Astrocyte of the cerebellum (primary cell): ENCODE measurements at regions not wholly inside any gene's neighbourhood (a gene's known extent, or its start where the extent isn't known, plus 50 kb on each side); places are given as distances from the start of the nearest gene placed in this dataset.

Experiments used
- DNase-seq: peaks from one replicate; pipeline ENCODE4 v3.0.0-alpha.2; 2011; ENCODE audit warnings: low read depth
- H3K4me3 ChIP-seq: 2 replicates; pipeline ENCODE4 v1.5.1; 2011; ENCODE audit warnings: mild to moderate bottlenecking, low read depth, low read length, moderate library complexity
- CTCF ChIP-seq: IDR thresholded peaks from 2 replicates; pipeline ENCODE4 v1.5.1; 2012; ENCODE audit warnings: low read length, low read depth, moderate library complexity, mild to moderate bottlenecking; ENCODE audit errors: missing control alignments
- in situ Hi-C: cut with HindIII; loops from 2 replicates; pipeline ENCODE4 v1.10.0; 2017; ENCODE audit warnings: low sequenced_read_pairs

GRCh38 chr7:136549756-136550155, 318.7 kb upstream of the CHRM2 start:
- TF ChIP-seq CTCF = no peak
- no peak for DNase-seq
- in situ Hi-C loops = no loop called here
- H3K4me3 ChIP-seq = no peak overlapping the region

- no peak for DNase-seq
- no peak overlapping the region for H3K4me3 ChIP-seq
- TF ChIP-seq CTCF = no peak
- in situ Hi-C loops = no loop called here
These were observed 334.7 kb upstream of the CHRM2 start for GRCh38 chr7:136533732-136534131.

- no peak for DNase-seq
- TF ChIP-seq CTCF = no peak
- no peak overlapping the region for H3K4me3 ChIP-seq
- in situ Hi-C loops = no loop called here
These were observed 337.6 kb upstream of the CHRM2 start for GRCh38 chr7:136530831-136531230.

GRCh38 chr7:136528329-136528728, 340.1 kb upstream of the CHRM2 start:
- in situ Hi-C loops = no loop called here
- no peak overlapping the region for H3K4me3 ChIP-seq
- DNase-seq = peak; percentile 63
- no peak for TF ChIP-seq CTCF

GRCh38 chr7:136527554-136527953, 340.9 kb upstream of the CHRM2 start:
- no peak for TF ChIP-seq CTCF
- H3K4me3 ChIP-seq = no peak overlapping the region
- in situ Hi-C loops = no loop called here
- no peak for DNase-seq

GRCh38 chr7:136526408-136527105, 341.9 kb upstream of the CHRM2 start:
- TF ChIP-seq CTCF = no peak
- no peak overlapping the region for H3K4me3 ChIP-seq
- DNase-seq = no peak
- in situ Hi-C loops = no loop called here
